ENCODE measurements at regions not wholly inside any gene's neighbourhood (a gene's known extent, or its start where the extent isn't known, plus 50 kb on each side); places are given as distances from the start of the nearest gene placed in this dataset.

DNA sequence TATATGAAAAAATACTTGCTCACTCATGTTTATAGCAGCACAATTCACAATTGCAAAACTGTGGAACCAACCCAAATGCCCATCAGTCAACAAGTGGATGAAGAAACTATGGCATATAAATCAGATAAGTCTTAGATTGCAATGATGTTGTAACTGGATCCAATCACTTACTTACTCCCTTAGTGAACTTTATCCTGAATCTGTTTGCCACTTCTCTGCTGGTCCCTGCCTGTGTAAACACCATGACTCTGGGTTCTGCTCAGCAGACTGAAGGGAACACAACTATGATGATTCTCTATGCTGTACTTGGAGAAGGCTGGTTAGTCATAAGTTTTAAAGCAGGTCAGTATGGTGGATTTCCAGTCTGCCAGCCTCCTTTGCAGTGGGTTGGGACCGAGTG lies 391.2 kb downstream of the RWDD3 start:
- no peaks in the 10 kb centered on the region for H3K27me3 Mint-ChIP-seq
- no peaks in the 10 kb centered on the region for H3K4me1 Mint-ChIP-seq (ENCODE audit: low read depth)
- no peaks in the 10 kb centered on the region for H3K36me3 Mint-ChIP-seq (ENCODE audit: low read depth)
- POLR2A ChIA-PET = no interaction called here
- H3K27ac Mint-ChIP-seq = no peak overlapping the region
- peaks cover 3% of the 10 kb centered on the region for H3K9me3 Mint-ChIP-seq
- CTCF ChIA-PET = no interaction called here
- ATAC-seq = no peak
- intact Hi-C loops (cut with micrococcal nuclease) = no loop called here
- DNase-seq = no peak
- TF ChIP-seq, protein P1, sequence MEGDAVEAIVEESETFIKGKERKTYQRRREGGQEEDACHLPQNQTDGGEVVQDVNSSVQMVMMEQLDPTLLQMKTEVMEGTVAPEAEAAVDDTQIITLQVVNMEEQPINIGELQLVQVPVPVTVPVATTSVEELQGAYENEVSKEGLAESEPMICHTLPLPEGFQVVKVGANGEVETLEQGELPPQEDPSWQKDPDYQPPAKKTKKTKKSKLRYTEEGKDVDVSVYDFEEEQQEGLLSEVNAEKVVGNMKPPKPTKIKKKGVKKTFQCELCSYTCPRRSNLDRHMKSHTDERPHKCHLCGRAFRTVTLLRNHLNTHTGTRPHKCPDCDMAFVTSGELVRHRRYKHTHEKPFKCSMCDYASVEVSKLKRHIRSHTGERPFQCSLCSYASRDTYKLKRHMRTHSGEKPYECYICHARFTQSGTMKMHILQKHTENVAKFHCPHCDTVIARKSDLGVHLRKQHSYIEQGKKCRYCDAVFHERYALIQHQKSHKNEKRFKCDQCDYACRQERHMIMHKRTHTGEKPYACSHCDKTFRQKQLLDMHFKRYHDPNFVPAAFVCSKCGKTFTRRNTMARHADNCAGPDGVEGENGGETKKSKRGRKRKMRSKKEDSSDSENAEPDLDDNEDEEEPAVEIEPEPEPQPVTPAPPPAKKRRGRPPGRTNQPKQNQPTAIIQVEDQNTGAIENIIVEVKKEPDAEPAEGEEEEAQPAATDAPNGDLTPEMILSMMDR (IDR thresholded peaks at IDR 0.05) = no peak
- no peak overlapping the region for H3K4me3 Mint-ChIP-seq

DNA sequence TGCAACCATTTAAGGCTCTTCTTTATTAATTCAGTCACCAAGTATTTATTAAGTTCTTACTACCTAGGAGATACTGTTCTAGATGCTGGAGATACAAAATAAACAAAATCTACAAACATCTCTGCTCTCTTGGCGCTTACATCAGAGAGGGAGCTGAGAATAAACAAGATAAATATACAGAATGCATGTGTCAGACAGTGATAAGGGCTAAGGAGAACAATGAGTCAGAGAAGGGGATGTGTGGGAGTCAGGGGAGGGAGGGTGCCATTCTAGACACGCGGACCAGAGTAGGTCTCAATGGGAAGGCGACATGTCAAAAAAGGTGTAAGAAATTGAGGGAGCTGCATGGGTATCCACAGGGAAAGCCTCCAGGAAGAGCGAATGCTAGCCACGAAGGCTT lies 393.2 kb downstream of the RWDD3 start:
- no peak overlapping the region for H3K4me3 Mint-ChIP-seq
- no peak for DNase-seq
- no peaks in the 10 kb centered on the region for H3K27me3 Mint-ChIP-seq
- CTCF ChIA-PET = no interaction called here
- intact Hi-C loops (cut with micrococcal nuclease) = no loop called here
- no peak for ATAC-seq
- no peak overlapping the region for H3K27ac Mint-ChIP-seq
- H3K36me3 Mint-ChIP-seq (ENCODE audit: low read depth) = no peaks in the 10 kb centered on the region
- TF ChIP-seq, protein P1 (IDR thresholded peaks at IDR 0.05) = no peak
- peaks cover 3% of the 10 kb centered on the region for H3K9me3 Mint-ChIP-seq
- POLR2A ChIA-PET = no interaction called here
- no peaks in the 10 kb centered on the region for H3K4me1 Mint-ChIP-seq (ENCODE audit: low read depth)

DNA sequence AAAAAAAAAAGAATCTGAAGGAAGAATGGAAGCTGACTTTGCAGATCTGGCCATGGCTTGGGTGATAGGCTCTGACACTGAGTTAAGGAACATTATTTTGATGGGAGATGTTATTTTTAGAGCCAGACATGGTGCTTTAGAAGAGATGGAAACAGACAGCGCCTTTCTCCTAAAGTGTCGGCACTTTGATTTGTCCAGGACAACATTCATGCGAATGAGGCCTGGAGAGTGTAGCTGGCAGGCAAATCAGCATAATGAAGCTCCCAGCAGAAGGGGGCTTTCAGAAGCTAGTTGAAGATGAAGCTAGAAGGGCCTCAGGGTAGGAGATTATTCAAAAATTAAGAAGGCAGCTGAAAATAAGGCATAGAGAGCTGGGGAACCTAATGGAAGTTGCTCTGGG lies 397.7 kb downstream of the RWDD3 start:
- Mint-ChIP-seq H3K36me3 (ENCODE audit: low read depth) (no peaks in the 10 kb centered on the region), H3K27ac (no peak overlapping the region), H3K4me3 (no peak overlapping the region), H3K27me3 (no peaks in the 10 kb centered on the region), H3K9me3 (peaks cover 3% of the 10 kb centered on the region), H3K4me1 (ENCODE audit: low read depth) (no peaks in the 10 kb centered on the region)
- TF ChIP-seq, protein P1 (IDR thresholded peaks at IDR 0.05) = no peak
- ATAC-seq (no peak), DNase-seq (no peak)
- CTCF ChIA-PET = no interaction called here
- intact Hi-C loops (cut with micrococcal nuclease) = no loop called here
- POLR2A ChIA-PET = no interaction called here

DNA sequence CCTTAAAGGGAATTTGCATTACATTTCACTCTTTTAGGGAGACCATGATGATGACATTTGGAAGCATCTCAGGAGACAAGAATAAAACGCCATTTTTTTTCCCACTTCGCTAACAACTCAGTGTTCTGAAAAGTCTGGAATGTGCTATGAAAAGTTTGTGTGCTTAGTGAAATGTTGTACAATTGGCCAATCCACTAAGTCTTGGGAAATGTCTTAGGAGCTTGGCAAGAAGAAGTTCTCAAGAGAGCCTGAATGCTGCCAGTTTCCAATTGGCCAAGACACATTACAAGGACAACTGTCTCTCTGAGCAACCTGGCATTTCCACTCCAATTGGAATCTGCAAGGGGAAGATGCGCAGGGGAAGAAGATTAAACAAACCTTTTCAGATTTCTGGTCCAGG lies 401.8 kb downstream of the RWDD3 start:
- TF ChIP-seq, protein P1 (IDR thresholded peaks at IDR 0.05) = no peak
- CTCF ChIA-PET = no interaction called here
- intact Hi-C loops (cut with micrococcal nuclease) = no loop called here
- H3K36me3 Mint-ChIP-seq (ENCODE audit: low read depth) = no peaks in the 10 kb centered on the region
- no peak overlapping the region for H3K4me3 Mint-ChIP-seq
- H3K4me1 Mint-ChIP-seq (ENCODE audit: low read depth) = no peaks in the 10 kb centered on the region
- POLR2A ChIA-PET = no interaction called here
- H3K27ac Mint-ChIP-seq = no peak overlapping the region
- no peak for DNase-seq
- H3K9me3 Mint-ChIP-seq = no peaks in the 10 kb centered on the region
- ATAC-seq = no peak
- no peaks in the 10 kb centered on the region for H3K27me3 Mint-ChIP-seq

DNA sequence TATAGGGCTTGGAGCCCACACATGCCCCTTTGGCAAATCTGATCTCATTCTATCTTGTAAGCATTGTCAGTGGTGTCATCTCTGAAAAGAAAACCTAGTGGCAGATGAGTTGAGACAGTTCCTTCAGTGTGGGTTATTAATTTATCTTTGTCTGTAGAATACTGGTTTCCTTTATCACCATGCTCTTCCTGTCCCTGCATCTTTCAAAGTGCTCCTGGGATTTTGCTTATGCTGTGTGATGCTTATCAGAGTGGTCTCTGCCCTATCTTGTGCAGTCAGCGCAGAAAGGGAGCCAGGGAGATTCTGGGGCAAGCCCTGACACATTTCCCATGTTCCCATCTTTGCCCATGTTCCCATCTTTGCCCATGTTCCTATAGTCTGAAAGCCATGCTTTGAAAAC lies 402.9 kb downstream of the RWDD3 start:
- no peaks in the 10 kb centered on the region for H3K27me3 Mint-ChIP-seq
- DNase-seq (no peak), ATAC-seq (no peak)
- H3K4me3 Mint-ChIP-seq = no peak overlapping the region
- H3K27ac Mint-ChIP-seq = no peak overlapping the region
- intact Hi-C loops (cut with micrococcal nuclease) = no loop called here
- ChIA-PET POLR2A (no interaction called here), CTCF (no interaction called here)
- no peaks in the 10 kb centered on the region for H3K36me3 Mint-ChIP-seq (ENCODE audit: low read depth)
- no peaks in the 10 kb centered on the region for H3K4me1 Mint-ChIP-seq (ENCODE audit: low read depth)
- TF ChIP-seq, protein P1 (IDR thresholded peaks at IDR 0.05) = no peak
- no peaks in the 10 kb centered on the region for H3K9me3 Mint-ChIP-seq

Data from activated CD8-positive, alpha-beta T cell treated with anti-CD3 and anti-CD28 coated beads for 36 hours (primary cell).